ENCODE measurements at regions not wholly inside any gene's neighbourhood (a gene's known extent, or its start where the extent isn't known, plus 50 kb on each side); places are given as distances from the start of the nearest gene placed in this dataset.

DNA sequence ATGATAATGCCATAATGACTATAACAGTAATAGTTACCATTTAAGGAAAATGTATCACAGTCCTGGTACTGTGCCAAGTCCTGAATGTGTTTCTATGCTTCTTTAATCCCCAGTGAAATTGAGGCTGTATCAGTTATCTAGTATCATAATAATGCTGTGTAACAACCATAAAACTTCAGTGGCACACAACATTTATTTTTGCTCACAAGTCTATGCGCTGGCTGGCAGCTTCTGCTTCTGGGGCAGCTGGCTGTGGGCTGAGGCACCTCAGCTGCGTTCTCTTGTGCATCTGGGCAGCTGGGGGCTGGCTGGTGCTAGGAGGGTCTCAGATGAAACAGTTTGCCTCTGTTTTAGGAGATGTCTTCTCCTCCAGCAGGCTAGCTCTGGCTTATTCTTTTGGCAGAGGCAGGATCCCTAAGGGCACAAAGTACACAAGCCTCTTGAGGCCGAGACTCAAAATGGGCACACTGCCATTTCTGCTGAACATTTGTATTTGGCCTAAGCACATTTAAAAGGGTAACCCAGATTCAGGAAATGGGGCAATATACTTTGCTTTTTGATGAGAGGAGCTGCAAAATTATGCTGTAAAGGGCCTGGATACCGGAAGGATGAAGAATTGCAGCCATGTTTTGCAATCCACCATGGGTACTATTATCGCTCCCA is 62.6 kb upstream of the DHX15 start:
- TF ChIP-seq, protein P1, sequence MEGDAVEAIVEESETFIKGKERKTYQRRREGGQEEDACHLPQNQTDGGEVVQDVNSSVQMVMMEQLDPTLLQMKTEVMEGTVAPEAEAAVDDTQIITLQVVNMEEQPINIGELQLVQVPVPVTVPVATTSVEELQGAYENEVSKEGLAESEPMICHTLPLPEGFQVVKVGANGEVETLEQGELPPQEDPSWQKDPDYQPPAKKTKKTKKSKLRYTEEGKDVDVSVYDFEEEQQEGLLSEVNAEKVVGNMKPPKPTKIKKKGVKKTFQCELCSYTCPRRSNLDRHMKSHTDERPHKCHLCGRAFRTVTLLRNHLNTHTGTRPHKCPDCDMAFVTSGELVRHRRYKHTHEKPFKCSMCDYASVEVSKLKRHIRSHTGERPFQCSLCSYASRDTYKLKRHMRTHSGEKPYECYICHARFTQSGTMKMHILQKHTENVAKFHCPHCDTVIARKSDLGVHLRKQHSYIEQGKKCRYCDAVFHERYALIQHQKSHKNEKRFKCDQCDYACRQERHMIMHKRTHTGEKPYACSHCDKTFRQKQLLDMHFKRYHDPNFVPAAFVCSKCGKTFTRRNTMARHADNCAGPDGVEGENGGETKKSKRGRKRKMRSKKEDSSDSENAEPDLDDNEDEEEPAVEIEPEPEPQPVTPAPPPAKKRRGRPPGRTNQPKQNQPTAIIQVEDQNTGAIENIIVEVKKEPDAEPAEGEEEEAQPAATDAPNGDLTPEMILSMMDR (IDR thresholded peaks at IDR 0.05; ENCODE audit: borderline replicate concordance, extremely low read depth, low read length, poor library complexity, severe bottlenecking): no peak
- no peak for TF ChIP-seq EZH2 (IDR thresholded peaks at IDR 0.05; ENCODE audit: borderline replicate concordance, low read depth, low read length, severe bottlenecking)
